ENCODE measurements at regions not wholly inside any gene's neighbourhood (a gene's known extent, or its start where the extent isn't known, plus 50 kb on each side); places are given as distances from the start of the nearest gene placed in this dataset.
A peak's percentile ranks its signal among the peaks of the same experiment; 100 is the strongest.
"Not testable (repeated sequence)": the region's sequence is repeated elsewhere in the genome, so short reads cannot be mapped to it uniquely, and the experiment has no call there.

GRCh38 chr3:20729185-20729584, 543.2 kb upstream of the SGO1 start:
- no peak for DNase-seq (ENCODE audit: low read depth)

GRCh38 chr3:20726786-20727185, 540.8 kb upstream of the SGO1 start:
- DNase-seq (ENCODE audit: low read depth) = no peak

GRCh38 chr3:20724241-20724640, 538.2 kb upstream of the SGO1 start:
- no peak for DNase-seq (ENCODE audit: low read depth)

- not testable (repeated sequence) for DNase-seq (ENCODE audit: low read depth)
Observed at GRCh38 chr3:20716425-20716824, 530.4 kb upstream of the SGO1 start.

- DNase-seq (ENCODE audit: low read depth) = no peak
Observed at GRCh38 chr3:20701641-20702040, 515.6 kb upstream of the SGO1 start.

GRCh38 chr3:20700714-20701113, 514.7 kb upstream of the SGO1 start:
- no peak for DNase-seq (ENCODE audit: low read depth)

- no peak for DNase-seq (ENCODE audit: low read depth)
Observed at GRCh38 chr3:20698896-20699295, 512.9 kb upstream of the SGO1 start.

GRCh38 chr3:20696388-20697150, 510.6 kb upstream of the SGO1 start:
- no peak for DNase-seq (ENCODE audit: low read depth)

GRCh38 chr3:20692675-20693074, 506.7 kb upstream of the SGO1 start:
- DNase-seq (ENCODE audit: low read depth) = no peak

- DNase-seq (ENCODE audit: low read depth) = peak; percentile 26
Observed at GRCh38 chr3:20683910-20684309, 497.9 kb upstream of the SGO1 start.

GRCh38 chr3:20682573-20682972, 496.6 kb upstream of the SGO1 start:
- DNase-seq (ENCODE audit: low read depth) = peak; percentile 54

GRCh38 chr3:20680990-20681628, 495.1 kb upstream of the SGO1 start:
- peak; percentile 10 for DNase-seq (ENCODE audit: low read depth)

- DNase-seq (ENCODE audit: low read depth) = peak; percentile 6
Observed at GRCh38 chr3:20673866-20674265, 487.9 kb upstream of the SGO1 start.

- no peak for DNase-seq (ENCODE audit: low read depth)
Observed at GRCh38 chr3:20669675-20670074, 483.7 kb upstream of the SGO1 start.

- DNase-seq (ENCODE audit: low read depth) = no peak
Observed at GRCh38 chr3:20669184-20669583, 483.2 kb upstream of the SGO1 start.

- DNase-seq (ENCODE audit: low read depth) = peak; percentile 59
Observed at GRCh38 chr3:20668411-20668810, 482.4 kb upstream of the SGO1 start.

- no peak for DNase-seq (ENCODE audit: low read depth)
Observed at GRCh38 chr3:20666091-20666490, 480.1 kb upstream of the SGO1 start.

GRCh38 chr3:20658491-20658890, 472.5 kb upstream of the SGO1 start:
- no peak for DNase-seq (ENCODE audit: low read depth)

- no peak for DNase-seq (ENCODE audit: low read depth)
Observed at GRCh38 chr3:20657560-20657959, 471.6 kb upstream of the SGO1 start.

- DNase-seq (ENCODE audit: low read depth) = no peak
Observed at GRCh38 chr3:20652231-20652986, 466.4 kb upstream of the SGO1 start.

- DNase-seq (ENCODE audit: low read depth) = peak; percentile 25
Observed at GRCh38 chr3:20648921-20649381, 462.9 kb upstream of the SGO1 start.

GRCh38 chr3:20648294-20648693, 462.3 kb upstream of the SGO1 start:
- peak; percentile 89 for DNase-seq (ENCODE audit: low read depth)

- no peak for DNase-seq (ENCODE audit: low read depth)
Observed at GRCh38 chr3:20646425-20646824, 460.4 kb upstream of the SGO1 start.
